Dedifferentiated amniotic fluid mesenchymal stem cell (primary cell): ENCODE measurements at regions not wholly inside any gene's neighbourhood (a gene's known extent, or its start where the extent isn't known, plus 50 kb on each side); places are given as distances from the start of the nearest gene placed in this dataset.
"Not testable (repeated sequence)": the region's sequence is repeated elsewhere in the genome, so short reads cannot be mapped to it uniquely, and the experiment has no call there.

Experiments used
- DNase-seq: peaks from one replicate; pipeline ENCODE4 v3.0.0-alpha.2; 2016; ENCODE audit errors: extremely low spot score

GRCh38 chr20:30164389-30164788, 1093.1 kb upstream of the DEFB115 start:
- DNase-seq: not testable (repeated sequence)

DNA sequence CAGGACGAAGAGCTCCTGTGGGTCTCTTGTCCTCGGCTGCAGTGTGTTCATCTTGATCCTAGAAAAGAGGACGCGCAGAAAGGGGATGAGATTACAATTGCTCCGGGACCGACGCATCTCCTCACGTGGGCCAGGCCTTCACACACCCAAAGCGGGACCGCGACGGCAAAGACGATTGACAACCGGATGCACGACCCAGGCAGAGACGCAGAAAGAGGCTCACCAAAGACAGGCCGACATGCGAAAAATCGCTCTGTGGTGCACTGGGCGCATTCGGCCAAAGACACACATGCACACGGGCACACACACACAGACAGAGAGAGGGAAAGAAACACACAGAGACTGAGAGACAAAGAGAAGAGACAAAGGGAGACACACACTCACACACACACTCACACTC, 1089.9 kb upstream of the DEFB115 start:
- DNase-seq: no peak

GRCh38 chr20:30168025-30168799, 1089.3 kb upstream of the DEFB115 start:
- DNase-seq: no peak

GRCh38 chr20:30168800-30169138, 1088.7 kb upstream of the DEFB115 start:
- no peak for DNase-seq

DNA sequence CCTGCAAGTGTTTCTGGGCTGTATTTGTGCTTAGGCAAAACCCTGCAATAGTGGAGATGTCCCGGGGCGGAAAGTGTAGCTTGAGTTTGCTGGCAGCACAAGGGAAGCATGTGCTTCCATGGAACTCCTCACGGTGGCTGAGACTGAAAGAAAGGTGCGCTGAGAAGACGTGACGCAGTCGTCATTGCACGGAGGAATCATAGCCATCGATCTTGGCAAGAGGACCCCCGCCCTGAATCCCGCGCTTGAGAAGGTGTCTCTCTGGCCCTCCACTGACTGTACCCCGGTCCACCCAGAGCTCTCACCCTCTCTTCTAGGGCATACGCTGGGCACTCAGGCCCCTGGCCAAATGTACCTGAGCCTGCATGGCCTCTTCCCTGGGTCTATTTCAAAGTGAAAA, 1081.8 kb upstream of the DEFB115 start:
- no peak for DNase-seq

DNA sequence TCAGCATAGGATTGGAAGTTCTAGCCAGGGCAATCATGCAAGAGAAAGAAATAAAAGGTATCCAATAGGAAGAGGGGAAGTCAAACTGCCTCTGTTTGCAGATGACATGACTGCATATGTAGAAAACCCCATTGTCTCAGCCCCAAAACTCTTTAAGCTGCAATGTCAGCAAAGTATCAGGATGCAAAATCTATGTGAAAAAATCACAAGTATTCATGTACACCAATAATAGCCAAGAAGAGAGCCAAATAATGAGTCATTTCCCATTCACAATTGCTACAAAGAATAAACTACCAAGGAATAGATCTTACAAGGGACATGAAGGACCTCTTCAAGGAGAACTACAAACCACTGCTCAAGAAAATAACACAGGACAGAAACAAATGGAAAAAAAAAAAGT, 1074.3 kb upstream of the DEFB115 start:
- DNase-seq: not testable (repeated sequence)

DNA sequence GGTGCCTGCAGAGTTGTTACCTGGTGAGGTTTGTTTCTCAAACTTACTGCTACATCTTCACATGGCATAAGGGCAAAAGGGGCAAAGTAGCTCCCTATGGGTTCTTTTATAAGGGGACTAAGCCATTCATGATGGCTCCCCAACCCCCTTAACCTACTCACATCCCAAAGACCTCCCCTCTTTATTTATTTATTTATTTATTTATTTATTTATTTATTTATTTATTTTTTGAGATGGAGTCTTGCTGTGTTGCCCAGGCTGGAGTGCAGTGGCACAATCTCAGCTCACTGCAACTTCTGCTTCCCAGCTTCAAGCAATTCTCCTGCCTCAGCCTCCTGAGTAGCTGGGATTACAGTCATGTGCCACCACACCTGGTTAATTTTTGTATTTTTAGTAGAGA, 1065.7 kb upstream of the DEFB115 start:
- not testable (repeated sequence) for DNase-seq

GRCh38 chr20:30234477-30234876, 1023.0 kb upstream of the DEFB115 start:
- not testable (repeated sequence) for DNase-seq

- not testable (repeated sequence) for DNase-seq
Measured at GRCh38 chr20:30275073-30275472, 982.4 kb upstream of the DEFB115 start.

DNA sequence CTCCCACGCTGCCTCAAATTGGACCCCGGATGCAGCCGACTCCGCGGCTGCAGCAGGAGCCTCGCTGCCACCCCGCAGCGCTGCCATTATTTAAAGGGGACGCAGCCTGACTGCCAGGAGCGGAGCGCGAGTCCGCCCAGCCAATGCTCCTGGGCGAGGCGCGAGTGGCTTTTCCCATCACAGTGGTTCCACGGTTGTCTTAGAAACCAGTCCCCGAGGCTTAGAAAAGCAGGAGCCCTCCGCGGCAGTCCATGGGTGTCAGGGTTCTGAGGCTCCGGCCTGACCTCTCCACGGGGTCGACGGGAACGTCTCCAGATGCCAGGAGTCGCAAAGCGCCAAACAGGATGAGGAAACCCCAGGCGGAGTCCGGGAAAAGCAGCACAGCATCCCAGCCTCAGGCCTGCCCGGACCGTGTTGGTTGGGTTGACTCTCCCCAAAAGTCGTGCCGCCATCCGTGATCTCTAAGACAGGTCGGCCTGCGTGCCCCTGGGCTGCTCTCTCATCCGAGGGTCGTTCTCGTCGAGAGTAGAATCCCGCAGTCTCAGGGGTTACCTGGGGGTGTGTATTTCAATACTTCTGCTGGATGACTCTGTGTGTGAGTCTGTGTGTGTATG, 975.8 kb upstream of the DEFB115 start:
- no peak for DNase-seq

DNA sequence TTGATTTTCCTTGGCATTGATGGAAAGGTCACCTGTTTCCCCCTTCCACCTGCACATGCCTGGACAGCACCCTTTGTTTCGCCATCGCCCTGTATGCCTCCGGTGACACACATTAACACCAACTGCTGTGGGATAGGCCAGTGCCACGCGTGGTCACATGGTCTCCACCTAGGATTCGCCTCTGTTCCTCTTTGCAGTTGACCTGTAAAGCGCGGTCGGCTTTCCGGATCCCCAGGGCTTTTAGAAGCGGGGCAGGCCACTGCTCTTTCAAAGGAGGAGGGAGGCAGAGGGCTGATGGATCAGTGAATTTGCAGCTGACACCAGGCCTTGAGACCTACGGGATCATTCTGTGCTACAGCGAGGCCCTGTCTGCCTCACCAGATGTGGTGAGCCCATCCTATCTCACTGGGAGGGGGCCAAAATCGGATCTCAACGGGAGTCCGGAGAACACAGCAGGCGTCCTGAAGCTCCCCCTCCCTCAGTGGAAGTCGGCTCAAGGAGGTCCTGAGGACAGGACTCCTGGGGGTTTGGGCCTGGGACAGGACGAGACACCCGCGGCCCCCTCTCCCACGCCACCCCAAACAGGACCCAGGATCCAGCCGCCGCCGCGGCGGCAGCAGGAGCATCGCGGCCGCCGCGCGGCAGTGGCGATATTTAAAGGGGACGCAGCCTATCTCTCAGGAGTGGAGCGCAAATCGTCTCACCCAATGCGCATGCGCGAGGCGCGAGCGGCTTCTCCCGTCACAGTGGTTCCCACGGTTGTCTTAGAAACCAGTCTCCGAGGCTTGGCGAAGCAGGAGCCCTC, 973.8 kb upstream of the DEFB115 start:
- not testable (repeated sequence) for DNase-seq

GRCh38 chr20:30284281-30284905, 973.1 kb upstream of the DEFB115 start:
- no peak for DNase-seq

DNA sequence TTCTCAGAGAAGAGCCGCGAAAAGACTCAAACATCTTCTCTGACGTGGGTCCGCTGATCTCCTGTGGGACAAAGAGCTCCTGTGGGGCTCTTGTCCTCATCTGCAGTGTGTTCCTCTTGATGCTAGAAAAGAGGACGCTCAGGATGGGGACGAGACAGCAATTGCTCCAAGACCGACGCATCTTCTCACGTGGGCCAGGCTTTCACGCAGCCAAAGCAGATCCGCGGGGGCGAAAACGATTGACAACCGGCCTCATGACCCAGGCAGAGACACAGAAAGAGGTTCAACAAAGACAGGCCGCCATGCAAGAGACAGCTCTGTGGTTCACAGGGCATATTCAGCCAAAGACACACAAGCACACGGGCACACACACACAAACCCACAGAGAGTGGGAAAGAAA, 971.8 kb upstream of the DEFB115 start:
- DNase-seq: no peak

DNA sequence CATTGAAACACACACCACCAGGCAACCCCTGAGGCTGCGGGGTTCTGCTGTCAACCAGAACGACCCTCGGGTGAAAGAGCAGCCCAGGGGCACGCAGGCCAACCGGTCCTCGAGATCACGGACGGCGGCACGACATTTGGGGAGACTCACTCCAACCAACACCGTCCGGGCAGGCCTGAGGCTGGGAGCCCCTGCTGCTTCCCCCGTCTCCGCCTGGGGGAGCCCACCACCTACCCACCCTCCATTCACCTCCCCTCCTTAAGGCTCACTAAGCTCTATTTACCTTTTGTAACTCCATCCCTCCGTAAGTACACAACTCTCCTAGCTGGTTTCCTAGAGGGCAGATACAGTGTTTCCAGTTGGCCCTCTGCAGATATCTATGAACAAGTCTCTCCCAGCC, 971.3 kb upstream of the DEFB115 start:
- DNase-seq: no peak

- not testable (repeated sequence) for DNase-seq
Measured at GRCh38 chr20:30287459-30287858, 970.0 kb upstream of the DEFB115 start.

GRCh38 chr20:30288346-30288745, 969.1 kb upstream of the DEFB115 start:
- DNase-seq: no peak

GRCh38 chr20:30289049-30289448, 968.4 kb upstream of the DEFB115 start:
- not testable (repeated sequence) for DNase-seq

- not testable (repeated sequence) for DNase-seq
Measured at GRCh38 chr20:30289711-30290141, 967.7 kb upstream of the DEFB115 start.

- not testable (repeated sequence) for DNase-seq
Measured at GRCh38 chr20:30290361-30291063, 967.0 kb upstream of the DEFB115 start.

- not testable (repeated sequence) for DNase-seq
Measured at GRCh38 chr20:30291064-30291379, 966.4 kb upstream of the DEFB115 start.

DNA sequence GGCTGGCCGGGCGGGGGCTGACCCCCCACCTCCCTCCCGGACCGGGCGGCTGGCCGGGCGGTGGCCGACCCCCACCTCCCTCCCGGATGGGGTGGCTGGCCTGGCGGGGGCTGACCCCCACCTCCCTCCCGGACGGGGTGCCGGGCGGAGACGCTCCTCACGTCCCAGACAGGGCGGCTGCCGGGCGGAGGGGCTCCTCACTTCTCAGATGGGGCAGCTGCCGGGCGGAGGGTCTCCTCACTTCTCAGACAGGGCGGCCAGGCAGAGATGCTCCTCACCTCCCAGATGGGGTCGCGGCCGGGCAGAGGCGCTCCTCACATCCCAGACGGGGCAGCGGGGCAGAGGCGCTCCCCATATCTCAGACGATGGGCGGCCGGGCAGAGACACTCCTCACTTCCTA, 965.8 kb upstream of the DEFB115 start:
- DNase-seq: not testable (repeated sequence)

DNA sequence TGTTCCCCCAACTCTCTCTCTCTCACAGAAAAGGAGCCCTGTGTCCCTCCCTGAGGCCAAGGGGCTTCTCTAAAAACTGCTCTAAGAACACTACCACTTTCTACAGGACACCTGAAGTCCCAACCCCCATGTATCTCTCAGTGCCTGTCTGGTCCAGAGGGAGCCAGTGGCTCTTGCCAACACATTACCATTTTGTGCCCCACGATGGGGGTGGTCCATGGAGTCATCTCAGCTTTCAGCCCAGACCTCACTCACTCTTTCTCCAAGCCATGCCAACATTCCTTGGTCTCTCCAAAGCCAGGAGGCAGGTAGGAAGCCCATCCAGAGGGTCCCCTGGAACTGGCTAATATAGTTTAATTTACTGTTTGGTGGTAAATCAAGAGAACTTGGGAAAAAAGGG, 962.1 kb upstream of the DEFB115 start:
- DNase-seq: not testable (repeated sequence)
